K562 (cell line): ENCODE measurements at regions not wholly inside any gene's neighbourhood (a gene's known extent, or its start where the extent isn't known, plus 50 kb on each side); places are given as distances from the start of the nearest gene placed in this dataset.
"Not testable (repeated sequence)": the region's sequence is repeated elsewhere in the genome, so short reads cannot be mapped to it uniquely, and the experiment has no call there.

Experiments used
- ATAC-seq: fragments of 200-7000 bp; cut with Tn5 transposase; 3 replicates; pipeline ENCODE4 v1.9.1; 2020; ENCODE audit warnings: moderate library complexity
- BruUV-seq: library from RNA; stranded (reverse); fragments of 400-500 nt; replicated peaks from 2 replicates; lab custom pipeline; 2021; lab: Mats Ljungman, UMichigan
- CTCF ChIA-PET: fragments of 300-600 bp; formaldehyde crosslinking; extraction: SDS; loops from one replicate; lab custom pipeline; 2021; ENCODE audit warnings: low intra/inter-chr PET ratio; lab: Yijun Ruan, JAX
- POLR2A ChIA-PET: fragments of 300-600, 350-650 bp; sonication (Branson Sonifier 250); formaldehyde crosslinking; extraction: SDS; loops from one replicate; lab custom pipeline; 2021; ENCODE audit warnings: antibody characterized with exemption, inconsistent platforms; lab: Yijun Ruan, JAX
- DNase-seq, 4 experiments: peaks; one replicate each; pipeline versions ENCODE4 v3.0.0 to v3.0.0-alpha.2; 2011 to 2018; ENCODE audit warnings: low spot score in 3 of 4, mixed read lengths in 3 of 4; ENCODE audit errors: extremely low read depth in 1 of 4
- FAIRE-seq: peaks from 2 replicates; lab custom pipeline; 2011; peaks lifted over from hg19 to GRCh38; lab: Jason Lieb, UNC
- H2AFZ ChIP-seq: 2 replicates; pipeline ENCODE4 v1.6.0; 2011; ENCODE audit warnings: low read depth, low read length, control low read depth, inconsistent platforms
- H3K27ac ChIP-seq: fragments of 200-600 bp; 3 replicates; pipeline ENCODE4 v1.8.0; 2011; ENCODE audit warnings: low read depth, mild to moderate bottlenecking, control low read depth, inconsistent platforms, low read length, moderate library complexity, mixed read lengths; ENCODE audit errors: extremely low read depth
- H3K27me3 ChIP-seq, 2 experiments: fragments of 300-600 bp in 1 of 2; 2 replicates in 1 of 2; 3 replicates in 1 of 2; pipeline versions ENCODE4 v1.6.0 to v1.8.0; 2011; ENCODE audit warnings: inconsistent platforms in 2 of 2, low read length in 2 of 2, mild to moderate bottlenecking in 1 of 2, mixed read lengths in 1 of 2, moderate library complexity in 1 of 2; ENCODE audit not compliant: control insufficient read depth in 2 of 2, insufficient read depth in 2 of 2
- H3K36me3 ChIP-seq: fragments of 300-600 bp; 3 replicates; pipeline ENCODE4 v1.8.0; 2011; ENCODE audit warnings: mild to moderate bottlenecking, low read length, inconsistent platforms; ENCODE audit not compliant: control insufficient read depth, insufficient read depth
- H3K4me1 ChIP-seq, 2 experiments: fragments of 200-600 bp in 1 of 2; replicated peaks in 1 of 2; 2 replicates in 1 of 2; 3 replicates in 1 of 2; pipeline versions ENCODE4 v1.5.1 to v1.8.0; 2011; ENCODE audit warnings: inconsistent platforms in 2 of 2, low read length in 2 of 2, mild to moderate bottlenecking in 1 of 2, mixed read lengths in 1 of 2, moderate library complexity in 1 of 2; ENCODE audit not compliant: control insufficient read depth in 2 of 2, insufficient read depth in 2 of 2
- H3K4me2 ChIP-seq: 2 replicates; pipeline ENCODE4 v1.6.1; 2011; ENCODE audit warnings: low read length, control low read depth, inconsistent platforms, mixed read lengths; ENCODE audit not compliant: insufficient read depth
- H3K4me3 ChIP-seq: fragments of 200-600 bp; sonication (generic), shearing (Covaris generic); 2 replicates; pipeline ENCODE4 v1.5.1; 2016; ENCODE audit warnings: control low read depth, inconsistent platforms
- H3K79me2 ChIP-seq: fragments of 200-600 bp; 3 replicates; pipeline ENCODE4 v1.8.0; 2011; ENCODE audit warnings: low read length, inconsistent platforms; ENCODE audit not compliant: control insufficient read depth, insufficient read depth
- H3K9ac ChIP-seq, 2 experiments: 2 replicates each; pipeline versions ENCODE4 v1.6.0 to v1.6.1; 2011; ENCODE audit warnings: low read depth in 2 of 2, low read length in 2 of 2, control low read depth in 1 of 2, inconsistent platforms in 1 of 2, mild to moderate bottlenecking in 1 of 2, mixed read lengths in 1 of 2; ENCODE audit not compliant: insufficient read depth in 1 of 2
- H3K9me1 ChIP-seq: one replicate; pipeline ENCODE4 v1.6.0; 2011; ENCODE audit warnings: inconsistent platforms, mild to moderate bottlenecking, low read length, moderate library complexity; ENCODE audit not compliant: control insufficient read depth, insufficient read depth
- H3K9me3 ChIP-seq: replicated peaks from 2 replicates; pipeline ENCODE4 v1.5.1; 2011; ENCODE audit warnings: low read depth, low read length, inconsistent platforms; ENCODE audit not compliant: control insufficient read depth, insufficient read depth
- H4K20me1 ChIP-seq: replicated peaks from 2 replicates; pipeline ENCODE4 v1.6.1; 2011; ENCODE audit warnings: low read length, inconsistent platforms, mixed read lengths; ENCODE audit not compliant: control insufficient read depth, insufficient read depth
- WGBS: fragments of 100-300 bp; shearing (Covaris generic); methylation state at CpG from one replicate; pipeline ENCODE4 v1.1.6; 2016; ENCODE audit warnings: low coverage, mixed read lengths; ENCODE audit not compliant: insufficient coverage; ENCODE audit errors: missing lambda C conversion rate; 5-methylcytosine and 5-hydroxymethylcytosine counted together
- in situ Hi-C: fragments of 300-500 bp; cut with MboI; formaldehyde crosslinking; loops from 4 replicates; pipeline ENCODE4 v1.15.0; 2018; ENCODE audit warnings: inconsistent platforms, mixed read lengths
- intact Hi-C: fragments of 100-400 bp; cut with micrococcal nuclease; formaldehyde crosslinking; loops from 2 replicates; pipeline ENCODE4 v1.14.2; 2022

DNA sequence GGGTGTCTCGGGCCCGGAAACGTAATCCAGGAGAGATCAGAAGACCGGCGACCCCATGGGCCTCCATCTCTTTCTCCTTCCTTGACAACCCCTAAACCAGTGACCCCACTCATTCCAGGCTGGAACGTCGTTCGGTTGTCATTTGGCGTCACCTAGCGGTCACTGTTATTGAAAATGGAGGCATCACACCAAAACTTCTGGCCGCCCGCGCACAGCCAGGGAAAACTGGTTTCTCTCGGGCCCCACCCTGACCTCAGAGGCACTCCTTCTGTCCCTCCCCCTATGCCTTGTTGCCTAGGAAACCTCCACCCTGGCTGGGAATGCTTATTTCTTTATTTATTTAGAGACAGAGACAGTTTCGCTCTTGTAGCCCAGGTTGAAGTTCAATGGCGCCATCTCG, 2327.3 kb upstream of the TPTE start:
- CTCF ChIA-PET, H3K4me1 ChIP-seq: not testable (repeated sequence)

DNA sequence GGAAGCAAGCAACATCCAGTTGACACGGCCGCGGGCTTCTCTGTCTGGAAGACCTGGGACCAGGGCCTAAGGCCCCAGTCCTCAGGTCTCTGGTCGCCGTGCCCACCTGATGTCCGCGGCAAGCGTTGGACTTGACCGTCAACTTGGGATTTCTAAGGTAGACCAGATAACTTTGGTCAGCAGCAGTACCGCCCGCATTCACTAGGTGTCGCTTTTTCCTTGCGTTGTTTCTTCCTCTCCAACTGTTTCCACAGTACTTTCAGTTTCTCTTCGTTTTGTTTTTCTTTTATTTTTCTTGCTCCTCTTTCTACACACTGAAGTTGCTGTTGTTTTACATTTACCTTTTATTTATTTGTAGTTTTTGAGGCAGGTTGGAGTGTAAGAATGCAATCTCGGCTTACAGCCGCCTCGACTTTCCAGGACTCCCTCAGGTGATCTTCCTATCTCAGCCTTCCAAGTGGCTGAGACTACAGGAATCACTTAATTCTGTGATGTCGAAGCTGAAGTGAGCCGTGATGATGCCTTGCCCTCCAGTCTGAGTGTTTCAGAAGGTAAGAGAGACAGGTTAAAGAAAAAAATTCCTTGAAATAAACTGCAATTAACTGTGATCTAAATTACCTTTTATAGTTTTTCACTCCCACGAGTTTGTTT, 2323.9 kb upstream of the TPTE start:
- H2AFZ ChIP-seq, H3K79me2 ChIP-seq, POLR2A ChIA-PET, FAIRE-seq, H3K36me3 ChIP-seq, H3K4me1 ChIP-seq, intact Hi-C loops, H3K27ac ChIP-seq, H3K27me3 ChIP-seq, DNase-seq, BruUV-seq, CTCF ChIA-PET, H4K20me1 ChIP-seq, H3K9me3 ChIP-seq, H3K9me1 ChIP-seq, H3K9ac ChIP-seq, in situ Hi-C loops, H3K4me2 ChIP-seq, H3K4me3 ChIP-seq: not testable (repeated sequence)
- WGBS: no CpG with 5 or more reads among the region's 20 CpGs
- peak; percentile 53 for ATAC-seq

More for the DNA sequence above, 2327.3 kb upstream of the TPTE start:
- BruUV-seq, H3K9ac ChIP-seq, DNase-seq, POLR2A ChIA-PET, H3K79me2 ChIP-seq, H3K4me3 ChIP-seq, in situ Hi-C loops, H3K27me3 ChIP-seq, H3K27ac ChIP-seq, H3K36me3 ChIP-seq, H3K9me1 ChIP-seq, intact Hi-C loops, FAIRE-seq, H2AFZ ChIP-seq, H3K4me2 ChIP-seq, H4K20me1 ChIP-seq, H3K9me3 ChIP-seq: not testable (repeated sequence)
- WGBS: no CpG with 5 or more reads among the region's 17 CpGs
- peak; percentile 94 for ATAC-seq

DNA sequence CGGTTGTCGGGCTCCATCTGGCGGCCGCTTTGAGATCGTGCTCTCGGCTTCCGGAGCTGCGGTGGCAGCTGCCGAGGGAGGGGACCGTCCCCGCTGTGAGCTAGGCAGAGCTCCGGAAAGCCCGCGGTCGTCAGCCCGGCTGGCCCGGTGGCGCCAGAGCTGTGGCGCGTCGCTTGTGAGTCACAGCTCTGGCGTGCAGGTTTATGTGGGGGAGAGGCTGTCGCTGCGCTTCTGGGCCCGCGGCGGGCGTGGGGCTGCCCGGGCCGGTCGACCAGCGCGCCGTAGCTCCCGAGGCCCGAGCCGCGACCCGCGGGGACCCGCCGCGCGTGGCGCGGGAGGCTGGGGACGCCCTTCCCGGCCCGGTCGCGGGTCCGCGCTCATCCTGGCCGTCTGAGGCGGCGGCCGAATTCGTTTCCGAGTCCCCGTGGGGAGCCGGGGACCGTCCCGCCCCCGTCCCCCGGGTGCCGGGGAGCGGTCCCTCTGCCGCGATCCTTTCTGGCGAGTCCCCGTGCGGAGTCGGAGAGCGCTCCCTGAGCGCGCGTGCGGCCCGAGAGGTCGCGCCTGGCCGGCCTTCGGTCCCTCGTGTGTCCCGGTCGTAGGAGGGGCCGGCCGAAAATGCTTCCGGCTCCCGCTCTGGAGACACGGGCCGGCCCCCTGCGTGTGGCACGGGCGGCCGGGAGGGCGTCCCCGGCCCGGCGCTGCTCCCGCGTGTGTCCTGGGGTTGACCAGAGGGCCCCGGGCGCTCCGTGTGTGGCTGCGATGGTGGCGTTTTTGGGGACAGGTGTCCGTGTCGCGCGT, 2316.1 kb upstream of the TPTE start:
- CTCF ChIA-PET, H3K27ac ChIP-seq, FAIRE-seq, POLR2A ChIA-PET, in situ Hi-C loops, H3K36me3 ChIP-seq, H3K9ac ChIP-seq, H3K4me1 ChIP-seq, H3K9me1 ChIP-seq, H3K79me2 ChIP-seq, H4K20me1 ChIP-seq, DNase-seq, H3K27me3 ChIP-seq, H3K4me3 ChIP-seq, intact Hi-C loops, H3K4me2 ChIP-seq, H2AFZ ChIP-seq, BruUV-seq, H3K9me3 ChIP-seq: not testable (repeated sequence)
- peak; percentile 100 for ATAC-seq
- WGBS: no CpG with 5 or more reads among the region's 111 CpGs

DNA sequence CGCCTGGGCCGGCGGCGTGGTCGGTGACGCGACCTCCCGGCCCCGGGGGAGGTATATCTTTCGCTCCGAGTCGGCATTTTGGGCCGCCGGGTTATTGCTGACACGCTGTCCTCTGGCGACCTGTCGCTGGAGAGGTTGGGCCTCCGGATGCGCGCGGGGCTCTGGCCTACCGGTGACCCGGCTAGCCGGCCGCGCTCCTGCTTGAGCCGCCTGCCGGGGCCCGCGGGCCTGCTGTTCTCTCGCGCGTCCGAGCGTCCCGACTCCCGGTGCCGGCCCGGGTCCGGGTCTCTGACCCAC, 2315.5 kb upstream of the TPTE start:
- CTCF ChIA-PET, H3K36me3 ChIP-seq, H3K4me1 ChIP-seq, DNase-seq, H4K20me1 ChIP-seq, H3K27me3 ChIP-seq, H3K4me3 ChIP-seq, BruUV-seq, POLR2A ChIA-PET, H3K9ac ChIP-seq, FAIRE-seq, H3K9me3 ChIP-seq, H3K9me1 ChIP-seq, intact Hi-C loops, H3K4me2 ChIP-seq, H2AFZ ChIP-seq, H3K79me2 ChIP-seq, H3K27ac ChIP-seq, in situ Hi-C loops: not testable (repeated sequence)
- WGBS: no CpG with 5 or more reads among the region's 40 CpGs
- ATAC-seq: peak; percentile 25
